Glutamatergic neuron (in vitro differentiated cells): ENCODE measurements at regions not wholly inside any gene's neighbourhood (a gene's known extent, or its start where the extent isn't known, plus 50 kb on each side); places are given as distances from the start of the nearest gene placed in this dataset.
"Not testable (repeated sequence)": the region's sequence is repeated elsewhere in the genome, so short reads cannot be mapped to it uniquely, and the experiment has no call there.

ENCODE experiments used
- DNase-seq: peaks from one replicate; pipeline ENCODE4 v3.0.0; 2022
- H3K27ac Mint-ChIP-seq: one replicate; pipeline ENCODE4 v1.8.0; 2020; ENCODE audit warnings: mild to moderate bottlenecking, mixed read lengths, inconsistent platforms; ENCODE audit not compliant: unreplicated experiment
- H3K27me3 Mint-ChIP-seq: one replicate; pipeline ENCODE4 v1.8.0; 2020; ENCODE audit warnings: mild to moderate bottlenecking, moderate library complexity, mixed read lengths, inconsistent platforms; ENCODE audit not compliant: unreplicated experiment
- H3K36me3 Mint-ChIP-seq: one replicate; pipeline ENCODE4 v1.8.0; 2020; ENCODE audit warnings: mild to moderate bottlenecking, mixed read lengths, inconsistent platforms; ENCODE audit not compliant: unreplicated experiment
- H3K4me1 Mint-ChIP-seq: one replicate; pipeline ENCODE4 v1.8.0; 2020; ENCODE audit warnings: mild to moderate bottlenecking, low read depth, mixed read lengths, inconsistent platforms; ENCODE audit not compliant: unreplicated experiment
- H3K4me3 Mint-ChIP-seq: one replicate; pipeline ENCODE4 v1.8.0; 2020; ENCODE audit warnings: mild to moderate bottlenecking, mixed read lengths, inconsistent platforms; ENCODE audit not compliant: unreplicated experiment
- H3K9me3 Mint-ChIP-seq: one replicate; pipeline ENCODE4 v1.8.0; 2020; ENCODE audit warnings: mild to moderate bottlenecking, moderate library complexity, mixed read lengths, inconsistent platforms; ENCODE audit not compliant: unreplicated experiment
- CTCF ChIP-seq: fragments of 200-600 bp; sonication (generic); IDR thresholded peaks from one replicate; pipeline ENCODE4 v1.5.0; 2021; ENCODE audit not compliant: partially characterized antibody, unreplicated experiment

GRCh38 chr15:87557881-87558280 is 698.7 kb downstream of the NTRK3 start:
- no peak for TF ChIP-seq CTCF
- H3K27ac Mint-ChIP-seq = no peak overlapping the region
- peaks cover 7% of the 10 kb centered on the region for H3K9me3 Mint-ChIP-seq
- H3K36me3 Mint-ChIP-seq = peaks cover 12% of the 10 kb centered on the region
- DNase-seq = no peak
- no peaks in the 10 kb centered on the region for H3K4me1 Mint-ChIP-seq
- H3K4me3 Mint-ChIP-seq = no peak overlapping the region
- no peaks in the 10 kb centered on the region for H3K27me3 Mint-ChIP-seq

GRCh38 chr15:87556886-87557285 is 699.7 kb downstream of the NTRK3 start:
- Mint-ChIP-seq H3K36me3 (peaks cover 12% of the 10 kb centered on the region), H3K9me3 (peaks cover 7% of the 10 kb centered on the region), H3K4me3 (no peak overlapping the region), H3K4me1 (no peaks in the 10 kb centered on the region), H3K27me3 (no peaks in the 10 kb centered on the region), H3K27ac (no peak overlapping the region)
- no peak for DNase-seq
- TF ChIP-seq CTCF = no peak

- DNase-seq = no peak
- no peak for TF ChIP-seq CTCF
- no peaks in the 10 kb centered on the region for H3K4me1 Mint-ChIP-seq
- H3K36me3 Mint-ChIP-seq = peaks cover 12% of the 10 kb centered on the region
- H3K27me3 Mint-ChIP-seq = no peaks in the 10 kb centered on the region
- H3K9me3 Mint-ChIP-seq = peaks cover 9% of the 10 kb centered on the region
- H3K27ac Mint-ChIP-seq = no peak overlapping the region
- no peak overlapping the region for H3K4me3 Mint-ChIP-seq
These were observed 706.7 kb downstream of the NTRK3 start for GRCh38 chr15:87549860-87550259.

- Mint-ChIP-seq H3K27ac (no peak overlapping the region), H3K4me1 (no peaks in the 10 kb centered on the region), H3K9me3 (peaks cover 9% of the 10 kb centered on the region), H3K4me3 (no peak overlapping the region), H3K36me3 (peaks cover 7% of the 10 kb centered on the region), H3K27me3 (no peaks in the 10 kb centered on the region)
- no peak for DNase-seq
- TF ChIP-seq CTCF = no peak
These were observed 707.2 kb downstream of the NTRK3 start for GRCh38 chr15:87549296-87549695.

- H3K36me3 Mint-ChIP-seq, H3K4me1 Mint-ChIP-seq, DNase-seq, H3K9me3 Mint-ChIP-seq, H3K4me3 Mint-ChIP-seq, H3K27ac Mint-ChIP-seq, H3K27me3 Mint-ChIP-seq: not testable (repeated sequence)
These were observed 707.9 kb downstream of the NTRK3 start for GRCh38 chr15:87548590-87548989.
